Neural progenitor cell (in vitro differentiated cells): ENCODE measurements at regions not wholly inside any gene's neighbourhood (a gene's known extent, or its start where the extent isn't known, plus 50 kb on each side); places are given as distances from the start of the nearest gene placed in this dataset.

Experiments
- DNase-seq: peaks from one replicate; pipeline ENCODE4 v3.0.0-alpha.2; 2016; ENCODE audit warnings: low spot score
- H2AFZ ChIP-seq: fragments of 200-600 bp; sonication (generic); replicated peaks from 2 replicates; pipeline ENCODE4 v1.6.1; 2016; ENCODE audit warnings: antibody characterized with exemption
- H3F3A ChIP-seq: fragments of 200-600 bp; sonication (generic); 2 replicates; pipeline ENCODE4 v1.6.1; 2016; ENCODE audit warnings: antibody characterized with exemption, low read depth
- H3K27ac ChIP-seq: fragments of 200-600 bp; sonication (generic); 2 replicates; pipeline ENCODE4 v1.5.1; 2016; ENCODE audit warnings: mild to moderate bottlenecking
- H3K27me3 ChIP-seq: fragments of 200-600 bp; sonication (generic); 2 replicates; pipeline ENCODE4 v1.6.1; 2016; ENCODE audit warnings: mild to moderate bottlenecking, moderate library complexity
- H3K36me3 ChIP-seq: fragments of 200-600 bp; sonication (generic); 2 replicates; pipeline ENCODE4 v1.5.1; 2016
- H3K4me1 ChIP-seq: fragments of 200-600 bp; sonication (generic); 2 replicates; pipeline ENCODE4 v1.6.1; 2016; ENCODE audit warnings: mixed run types
- H3K4me2 ChIP-seq: fragments of 200-600 bp; sonication (generic); 2 replicates; pipeline ENCODE4 v1.6.1; 2016
- H3K4me3 ChIP-seq: fragments of 200-600 bp; sonication (generic); 2 replicates; pipeline ENCODE4 v1.5.1; 2016
- H3K79me2 ChIP-seq: fragments of 200-600 bp; sonication (generic); 2 replicates; pipeline ENCODE4 v1.6.1; 2016; ENCODE audit warnings: low read depth
- H3K9ac ChIP-seq: fragments of 200-600 bp; sonication (generic); 2 replicates; pipeline ENCODE4 v1.6.1; 2016
- H3K9me3 ChIP-seq: fragments of 200-600 bp; sonication (generic); 2 replicates; pipeline ENCODE4 v1.5.1; 2016; ENCODE audit warnings: low read depth
- H4K20me1 ChIP-seq: fragments of 200-600 bp; sonication (generic); 2 replicates; pipeline ENCODE4 v1.6.1; 2016; ENCODE audit warnings: low read depth
- H3K27ac Mint-ChIP-seq: 3 replicates; pipeline ENCODE4 v1.8.0; 2021; ENCODE audit warnings: mixed read lengths
- H3K27me3 Mint-ChIP-seq: 2 replicates; pipeline ENCODE4 v1.8.0; 2022; ENCODE audit warnings: low read depth, mild to moderate bottlenecking, inconsistent platforms, moderate library complexity, mixed read lengths; ENCODE audit not compliant: insufficient read depth
- H3K36me3 Mint-ChIP-seq: 3 replicates; pipeline ENCODE4 v1.8.0; 2021; ENCODE audit warnings: mixed read lengths
- H3K4me1 Mint-ChIP-seq: 3 replicates; pipeline ENCODE4 v1.8.0; 2021; ENCODE audit warnings: mixed read lengths
- H3K4me3 Mint-ChIP-seq: 3 replicates; pipeline ENCODE4 v1.8.0; 2021; ENCODE audit warnings: mild to moderate bottlenecking, moderate library complexity, mixed read lengths
- H3K9me3 Mint-ChIP-seq: 3 replicates; pipeline ENCODE4 v1.8.0; 2020; ENCODE audit warnings: mixed read lengths
- EZH2 ChIP-seq: fragments of 200-600 bp; sonication (generic); IDR thresholded peaks from 2 replicates; pipeline ENCODE4 v1.6.1; 2017; ENCODE audit warnings: antibody characterized with exemption, mild to moderate bottlenecking, moderate library complexity
- EZH2phosphoT487 ChIP-seq: fragments of 200-600 bp; sonication (generic); IDR thresholded peaks from 2 replicates; pipeline ENCODE4 v1.6.1; 2017; ENCODE audit warnings: antibody characterized with exemption
- TF ChIP-seq, protein P1 (sequence below): fragments of 200-600 bp; sonication (generic); IDR thresholded peaks from 2 replicates; pipeline ENCODE4 v1.5.1; 2017; ENCODE audit warnings: antibody characterized with exemption, mild to moderate bottlenecking

DNA sequence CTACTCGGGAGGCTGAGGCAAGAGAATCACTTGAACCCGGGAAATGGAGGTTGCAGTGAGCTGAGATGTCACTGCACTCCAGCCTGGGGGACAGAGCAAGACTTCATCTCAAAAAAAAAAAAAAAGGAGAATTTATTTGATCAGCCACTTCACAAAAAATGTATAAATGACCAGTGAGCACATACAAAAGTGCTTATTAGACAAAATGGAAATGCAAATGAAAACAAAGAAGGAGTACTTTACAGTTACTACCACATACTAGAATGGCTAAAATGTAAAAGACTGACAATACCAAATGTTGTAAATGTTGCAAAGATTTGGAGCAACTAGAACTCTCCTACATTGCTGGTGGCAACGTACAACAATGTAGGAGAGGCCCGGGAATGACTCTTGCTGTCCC, 241.8 kb upstream of the SOX9 start:
- Histone ChIP-seq H3K27ac (no peak overlapping the region), H3K4me3 (no peak overlapping the region), H3K27me3 (no peaks in the 10 kb centered on the region), H3K4me2 (no peak overlapping the region), H3K4me1 (no peaks in the 10 kb centered on the region), H3K9ac (no peak overlapping the region), H3K79me2 (no peaks in the 10 kb centered on the region), H3K9me3 (peaks cover 3% of the 10 kb centered on the region), H4K20me1 (no peaks in the 10 kb centered on the region), H2AFZ (no peak overlapping the region), H3K36me3 (no peaks in the 10 kb centered on the region), H3F3A (no peaks in the 10 kb centered on the region)
- Mint-ChIP-seq H3K9me3 (no peaks in the 10 kb centered on the region), H3K36me3 (no peaks in the 10 kb centered on the region), H3K27ac (no peak overlapping the region), H3K4me1 (no peaks in the 10 kb centered on the region), H3K27me3 (no peaks in the 10 kb centered on the region), H3K4me3 (no peak overlapping the region)
- no peak for DNase-seq
- TF ChIP-seq, protein P1, sequence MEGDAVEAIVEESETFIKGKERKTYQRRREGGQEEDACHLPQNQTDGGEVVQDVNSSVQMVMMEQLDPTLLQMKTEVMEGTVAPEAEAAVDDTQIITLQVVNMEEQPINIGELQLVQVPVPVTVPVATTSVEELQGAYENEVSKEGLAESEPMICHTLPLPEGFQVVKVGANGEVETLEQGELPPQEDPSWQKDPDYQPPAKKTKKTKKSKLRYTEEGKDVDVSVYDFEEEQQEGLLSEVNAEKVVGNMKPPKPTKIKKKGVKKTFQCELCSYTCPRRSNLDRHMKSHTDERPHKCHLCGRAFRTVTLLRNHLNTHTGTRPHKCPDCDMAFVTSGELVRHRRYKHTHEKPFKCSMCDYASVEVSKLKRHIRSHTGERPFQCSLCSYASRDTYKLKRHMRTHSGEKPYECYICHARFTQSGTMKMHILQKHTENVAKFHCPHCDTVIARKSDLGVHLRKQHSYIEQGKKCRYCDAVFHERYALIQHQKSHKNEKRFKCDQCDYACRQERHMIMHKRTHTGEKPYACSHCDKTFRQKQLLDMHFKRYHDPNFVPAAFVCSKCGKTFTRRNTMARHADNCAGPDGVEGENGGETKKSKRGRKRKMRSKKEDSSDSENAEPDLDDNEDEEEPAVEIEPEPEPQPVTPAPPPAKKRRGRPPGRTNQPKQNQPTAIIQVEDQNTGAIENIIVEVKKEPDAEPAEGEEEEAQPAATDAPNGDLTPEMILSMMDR, result no peak
- TF ChIP-seq EZH2phosphoT487, result no peak
- TF ChIP-seq EZH2, result no peak

DNA sequence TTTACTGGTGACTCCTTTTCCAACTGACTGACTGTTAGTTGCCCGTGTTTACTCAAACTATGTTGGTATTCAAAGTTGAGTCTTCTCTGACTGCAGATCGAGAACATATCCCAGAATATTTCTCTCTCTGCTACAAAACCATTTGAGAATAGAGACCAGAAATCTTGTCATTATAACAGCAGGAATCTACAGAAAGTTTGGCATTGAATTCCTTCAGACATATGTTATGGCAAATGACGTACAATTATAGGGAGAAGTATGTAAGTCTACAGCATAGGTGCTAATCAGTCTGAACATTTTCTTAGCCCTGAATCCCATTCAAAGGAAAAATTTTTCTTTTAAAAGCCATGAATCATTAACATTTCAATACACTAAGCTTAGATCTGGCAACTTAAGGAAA, 239.8 kb upstream of the SOX9 start:
- no peaks in the 10 kb centered on the region for H3K4me1 Mint-ChIP-seq
- H3K4me3 Mint-ChIP-seq, result no peak overlapping the region
- Histone ChIP-seq H2AFZ (no peak overlapping the region), H3K27ac (no peak overlapping the region), H3K79me2 (no peaks in the 10 kb centered on the region), H3K4me1 (no peaks in the 10 kb centered on the region), H3K27me3 (no peaks in the 10 kb centered on the region), H3K4me2 (no peak overlapping the region), H3F3A (no peaks in the 10 kb centered on the region), H4K20me1 (no peaks in the 10 kb centered on the region), H3K36me3 (no peaks in the 10 kb centered on the region), H3K9me3 (no peaks in the 10 kb centered on the region), H3K9ac (no peak overlapping the region), H3K4me3 (no peak overlapping the region)
- H3K9me3 Mint-ChIP-seq, result no peaks in the 10 kb centered on the region
- H3K27ac Mint-ChIP-seq, result no peak overlapping the region
- no peaks in the 10 kb centered on the region for H3K27me3 Mint-ChIP-seq
- TF ChIP-seq, protein P1, result no peak
- TF ChIP-seq EZH2, result no peak
- no peak for TF ChIP-seq EZH2phosphoT487
- no peak for DNase-seq
- no peaks in the 10 kb centered on the region for H3K36me3 Mint-ChIP-seq

DNA sequence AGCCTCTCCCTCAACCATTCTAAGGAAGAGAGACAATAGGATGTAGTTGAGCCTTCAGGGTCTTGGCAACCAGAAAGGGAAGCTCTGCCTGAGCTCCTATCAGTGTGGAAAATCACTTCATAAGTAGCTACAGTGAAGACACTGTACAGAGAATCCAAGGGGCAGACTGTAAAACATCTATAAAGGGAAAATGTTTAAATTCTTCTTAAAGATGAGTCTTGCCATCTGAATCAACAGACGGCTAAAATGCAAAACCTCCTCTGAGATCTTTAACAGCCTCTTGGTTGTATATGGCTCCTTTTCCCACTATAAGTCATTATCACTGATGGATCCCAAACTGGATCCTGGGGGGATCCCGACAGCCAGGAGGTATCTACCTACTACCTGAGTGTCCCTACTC, 239.2 kb upstream of the SOX9 start:
- Mint-ChIP-seq H3K4me3 (no peak overlapping the region), H3K27me3 (no peaks in the 10 kb centered on the region), H3K9me3 (no peaks in the 10 kb centered on the region), H3K27ac (no peak overlapping the region), H3K36me3 (no peaks in the 10 kb centered on the region), H3K4me1 (no peaks in the 10 kb centered on the region)
- Histone ChIP-seq H3K79me2 (no peaks in the 10 kb centered on the region), H4K20me1 (no peaks in the 10 kb centered on the region), H3F3A (no peaks in the 10 kb centered on the region), H3K27ac (no peak overlapping the region), H3K4me3 (no peak overlapping the region), H3K4me2 (no peak overlapping the region), H2AFZ (no peak overlapping the region), H3K27me3 (no peaks in the 10 kb centered on the region), H3K9ac (no peak overlapping the region), H3K9me3 (no peaks in the 10 kb centered on the region), H3K36me3 (no peaks in the 10 kb centered on the region), H3K4me1 (no peaks in the 10 kb centered on the region)
- no peak for DNase-seq
- no peak for TF ChIP-seq EZH2phosphoT487
- TF ChIP-seq, protein P1, result no peak
- no peak for TF ChIP-seq EZH2

DNA sequence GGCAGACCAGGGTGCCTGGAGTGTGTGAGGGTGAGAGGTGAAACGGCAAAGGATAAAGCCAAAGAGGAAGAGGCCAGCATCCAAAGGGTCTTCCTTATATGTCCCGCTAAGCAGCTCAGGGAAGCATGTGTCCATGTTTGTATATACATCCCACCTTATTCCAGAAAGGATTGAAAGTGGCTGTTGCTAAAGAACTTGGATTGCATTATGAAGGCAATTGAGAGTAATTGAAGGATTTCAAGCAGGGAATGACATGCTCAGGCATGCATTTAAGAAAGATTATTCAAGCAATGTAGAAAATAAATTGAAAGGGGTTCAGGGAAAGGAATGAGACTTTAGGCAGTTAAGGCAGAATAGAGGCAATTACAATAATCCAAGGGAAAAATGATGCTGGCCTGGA, 237.6 kb upstream of the SOX9 start:
- H3K9me3 ChIP-seq, result no peaks in the 10 kb centered on the region
- no peaks in the 10 kb centered on the region for H3K4me1 ChIP-seq
- no peaks in the 10 kb centered on the region for H3K4me1 Mint-ChIP-seq
- TF ChIP-seq EZH2, result no peak
- no peak for TF ChIP-seq EZH2phosphoT487
- TF ChIP-seq, protein P1, result no peak
- no peaks in the 10 kb centered on the region for H3K27me3 ChIP-seq
- H3K9ac ChIP-seq, result no peak overlapping the region
- no peak overlapping the region for H3K4me2 ChIP-seq
- no peaks in the 10 kb centered on the region for H4K20me1 ChIP-seq
- no peaks in the 10 kb centered on the region for H3F3A ChIP-seq
- no peaks in the 10 kb centered on the region for H3K9me3 Mint-ChIP-seq
- no peak overlapping the region for H3K4me3 Mint-ChIP-seq
- H3K4me3 ChIP-seq, result no peak overlapping the region
- H3K36me3 ChIP-seq, result no peaks in the 10 kb centered on the region
- no peak for DNase-seq
- no peak overlapping the region for H2AFZ ChIP-seq
- no peak overlapping the region for H3K27ac Mint-ChIP-seq
- no peaks in the 10 kb centered on the region for H3K27me3 Mint-ChIP-seq
- no peaks in the 10 kb centered on the region for H3K36me3 Mint-ChIP-seq
- no peak overlapping the region for H3K27ac ChIP-seq
- H3K79me2 ChIP-seq, result no peaks in the 10 kb centered on the region
